HCT116 (cell line): ENCODE measurements at regions not wholly inside any gene's neighbourhood (a gene's known extent, or its start where the extent isn't known, plus 50 kb on each side); places are given as distances from the start of the nearest gene placed in this dataset.

ENCODE experiments used
- ATAC-seq: fragments of 200-7000 bp; cut with Tn5 transposase; 2 replicates; pipeline ENCODE4 v1.9.1; 2020; ENCODE audit warnings: mild to moderate bottlenecking, moderate library complexity
- BruUV-seq: library from RNA; stranded (reverse); fragments of 400-500 nt; replicated peaks from 2 replicates; lab custom pipeline; 2021; lab: Mats Ljungman, UMichigan
- CTCF ChIA-PET: fragments of 300-600 bp; sonication (Branson Sonifier 250); formaldehyde crosslinking; loops from one replicate; lab custom pipeline; 2021; ENCODE audit warnings: antibody characterized with exemption; lab: Charles Lee
- POLR2A ChIA-PET: fragments of 300-600, 350-600 bp; sonication (Branson Sonifier 250); formaldehyde crosslinking; loops from one replicate; lab custom pipeline; 2021; ENCODE audit warnings: antibody characterized with exemption; lab: Charles Lee
- RAD21 ChIA-PET, 2 experiments: fragments of 300-600 bp; sonication (Branson Sonifier 250); formaldehyde crosslinking; loops; one replicate each; lab custom pipeline; 2023; ENCODE audit warnings: low total read pairs in 2 of 2; ENCODE audit not compliant: uncharacterized antibody in 2 of 2, unreplicated experiment in 2 of 2, low non-redundant PET in 1 of 2; lab: Charles Lee
- DNase-seq: peaks from one replicate; pipeline ENCODE4 v3.0.0-alpha.2; 2010; ENCODE audit warnings: low read depth, low spot score
- H2AFZ ChIP-seq: fragments of 200-600 bp; shearing (Covaris generic), sonication (generic); 2 replicates; pipeline ENCODE4 v1.6.1; 2017; ENCODE audit warnings: low read depth, mixed run types, mixed read lengths, antibody characterized with exemption, low read length; ENCODE audit not compliant: poor library complexity, severe bottlenecking
- H3K27ac ChIP-seq: 2 replicates; pipeline ENCODE4 v1.5.1; 2012; ENCODE audit warnings: low read depth, low read length
- H3K27me3 ChIP-seq: fragments of 200-600 bp; sonication (generic); 2 replicates; pipeline ENCODE4 v1.6.1; 2016; ENCODE audit warnings: mixed run types, low read length, mixed read lengths; ENCODE audit not compliant: insufficient read depth
- H3K36me3 ChIP-seq, 2 experiments: fragments of 200-500 bp in 1 of 2; fragments of 200-600 bp in 1 of 2; sonication (Bioruptor generic) in 1 of 2; sonication (generic) in 1 of 2; 2 replicates each; pipeline versions ENCODE4 v1.5.1 to v1.6.1; 2014 to 2016; ENCODE audit warnings: low read length in 2 of 2, inconsistent platforms in 1 of 2, mixed read lengths in 1 of 2, mixed run types in 1 of 2; ENCODE audit not compliant: insufficient read depth in 2 of 2, control insufficient read depth in 1 of 2
- H3K4me1 ChIP-seq, 2 experiments: fragments of 200-600 bp in 1 of 2; sonication (generic) in 1 of 2; 2 replicates each; pipeline versions ENCODE4 v1.5.1 to v1.6.1; 2012 to 2017; ENCODE audit warnings: low read length in 2 of 2, inconsistent platforms in 1 of 2, mild to moderate bottlenecking in 1 of 2, mixed read lengths in 1 of 2, mixed run types in 1 of 2, moderate library complexity in 1 of 2; ENCODE audit not compliant: insufficient read depth in 2 of 2, control insufficient read depth in 1 of 2
- H3K4me2 ChIP-seq: fragments of 200-600 bp; sonication (generic); 2 replicates; pipeline ENCODE4 v1.6.1; 2017; ENCODE audit warnings: mixed run types, low read length, mixed read lengths
- H3K4me3 ChIP-seq, 2 experiments: fragments of 200-600 bp in 1 of 2; sonication (generic) in 1 of 2; replicated peaks in 1 of 2; 2 replicates each; pipeline ENCODE4 v1.5.1; 2011 to 2016; ENCODE audit warnings: low read length in 2 of 2, control low read depth in 1 of 2, low read depth in 1 of 2, mild to moderate bottlenecking in 1 of 2, mixed read lengths in 1 of 2, mixed run types in 1 of 2
- H3K79me2 ChIP-seq: fragments of 200-600 bp; sonication (generic); 2 replicates; pipeline ENCODE4 v1.6.1; 2017; ENCODE audit warnings: mild to moderate bottlenecking, mixed run types, low read length, moderate library complexity, mixed read lengths; ENCODE audit not compliant: insufficient read depth
- H3K9ac ChIP-seq: fragments of 200-600 bp; sonication (generic); 2 replicates; pipeline ENCODE4 v1.6.1; 2016; ENCODE audit warnings: low read length, mixed read lengths
- H3K9me2 ChIP-seq: fragments of 200-600 bp; sonication (generic), shearing (Covaris generic); 2 replicates; pipeline ENCODE4 v1.6.1; 2017; ENCODE audit warnings: mixed run types, mild to moderate bottlenecking, moderate library complexity; ENCODE audit not compliant: insufficient read depth
- H3K9me3 ChIP-seq, 2 experiments: fragments of 200-500 bp in 1 of 2; fragments of 200-600 bp in 1 of 2; sonication (Bioruptor generic) in 1 of 2; sonication (generic) in 1 of 2; 2 replicates each; pipeline ENCODE4 v1.6.1; 2014 to 2017; ENCODE audit warnings: low read length in 2 of 2, mixed read lengths in 2 of 2, inconsistent platforms in 1 of 2, low read depth in 1 of 2, mild to moderate bottlenecking in 1 of 2, mixed run types in 1 of 2, moderate library complexity in 1 of 2; ENCODE audit not compliant: control insufficient read depth in 1 of 2, insufficient read depth in 1 of 2
- H4K20me1 ChIP-seq: fragments of 200-600 bp; sonication (generic), shearing (Covaris generic); 2 replicates; pipeline ENCODE4 v1.6.1; 2017; ENCODE audit warnings: mixed run types, mild to moderate bottlenecking, moderate library complexity; ENCODE audit not compliant: insufficient read depth
- CTCF ChIP-seq, 3 experiments: fragments of 200-600 bp in 1 of 3; sonication (generic) in 1 of 3; IDR thresholded peaks in 2 of 3; conservative IDR thresholded peaks in 1 of 3; 2 replicates each; pipeline ENCODE4 v1.5.1; 2012 to 2017; ENCODE audit warnings: low read depth in 2 of 3, low read length in 2 of 3, antibody characterized with exemption in 1 of 3, borderline replicate concordance in 1 of 3, control low read depth in 1 of 3, mild to moderate bottlenecking in 1 of 3, mixed read lengths in 1 of 3, mixed run types in 1 of 3, moderate library complexity in 1 of 3; ENCODE audit not compliant: insufficient read depth in 1 of 3
- EZH2 ChIP-seq: fragments of 200-600 bp; sonication (generic); IDR thresholded peaks from 2 replicates; pipeline ENCODE4 v1.6.1; 2017; ENCODE audit warnings: antibody characterized with exemption, mixed run types
- MAX ChIP-seq: IDR thresholded peaks from 2 replicates; pipeline ENCODE4 v1.6.1; 2012
- POLR2AphosphoS5 ChIP-seq: IDR thresholded peaks from 2 replicates; pipeline ENCODE4 v1.6.1; 2011; ENCODE audit warnings: mild to moderate bottlenecking, low read depth, low read length, moderate library complexity
- SRF ChIP-seq: IDR thresholded peaks from 2 replicates; pipeline ENCODE4 v1.6.1; 2012; ENCODE audit warnings: low read depth
- TCF7L2 ChIP-seq: IDR thresholded peaks from 2 replicates; pipeline ENCODE4 v1.7.0; 2011; ENCODE audit warnings: borderline replicate concordance, inconsistent platforms; ENCODE audit not compliant: insufficient read depth, insufficient read length; ENCODE audit errors: extremely low read depth
- intact Hi-C: fragments of 100-400 bp; cut with micrococcal nuclease; formaldehyde crosslinking; loops from 2 replicates; pipeline ENCODE4 v1.10.0; 2022

- TF ChIP-seq POLR2AphosphoS5 (no peak), EZH2 (no peak), TCF7L2 (no peak), CTCF (IDR thresholded peaks at IDR 0.05 in 2 of 3, conservative IDR thresholded peaks at IDR 0.05 in 1 of 3; ENCODE audit: borderline replicate concordance in 1 of 3, insufficient read depth in 1 of 3, low read depth in 2 of 3, low read length in 2 of 3) (no peak), MAX (no peak), SRF (no peak)
- Histone ChIP-seq H3K79me2 (no peaks in the 10 kb centered on the region), H3K4me3 (no peak overlapping the region), H2AFZ (no peak overlapping the region), H3K4me2 (no peak overlapping the region), H3K9me3 (peaks cover 0 to 8% of the 10 kb centered on the region in 2 experiments; a peak in 1 of 4 replicates), H3K27ac (no peak overlapping the region), H3K27me3 (no peaks in the 10 kb centered on the region), H3K9me2 (no peaks in the 10 kb centered on the region), H4K20me1 (no peaks in the 10 kb centered on the region), H3K36me3 (no peaks in the 10 kb centered on the region), H3K9ac (no peak overlapping the region), H3K4me1 (no peaks in the 10 kb centered on the region)
- intact Hi-C loops: no loop called here
- no peak for DNase-seq
- POLR2A ChIA-PET: no interaction called here
- RAD21 ChIA-PET: no interaction called here
- no peak for ATAC-seq
- BruUV-seq: no TSS peak
- CTCF ChIA-PET: no interaction called here
Measured at GRCh38 chr1:79679916-79680315, 673.4 kb upstream of the ADGRL4 start.
